GM18519 (cell line): ENCODE measurements at regions not wholly inside any gene's neighbourhood (a gene's known extent, or its start where the extent isn't known, plus 50 kb on each side); places are given as distances from the start of the nearest gene placed in this dataset.
"Not testable (repeated sequence)": the region's sequence is repeated elsewhere in the genome, so short reads cannot be mapped to it uniquely, and the experiment has no call there.

ENCODE experiments used
- ATAC-seq: cut with Tn5 transposase; IDR thresholded peaks from one replicate; pipeline ENCODE4 v1.9.1; 2021; ENCODE audit warnings: mild to moderate bottlenecking, moderate library complexity; ENCODE audit not compliant: unreplicated experiment, low FRiP score

- no peak for ATAC-seq
These were observed 215.7 kb downstream of the BAMBI start for GRCh38 chr10:28892818-28893547.

- no peak for ATAC-seq
These were observed 216.8 kb downstream of the BAMBI start for GRCh38 chr10:28894146-28894545.

- not testable (repeated sequence) for ATAC-seq
These were observed 218.3 kb downstream of the BAMBI start for GRCh38 chr10:28895671-28896070.

- ATAC-seq = not testable (repeated sequence)
These were observed 219.6 kb downstream of the BAMBI start for GRCh38 chr10:28896791-28897409.

GRCh38 chr10:28897617-28898464 lies 220.5 kb downstream of the BAMBI start:
- no peak for ATAC-seq

GRCh38 chr10:28902215-28902614 lies 224.9 kb downstream of the BAMBI start:
- ATAC-seq = no peak

GRCh38 chr10:28903063-28903462 lies 225.7 kb downstream of the BAMBI start:
- ATAC-seq = no peak

- ATAC-seq = no peak
These were observed 226.4 kb downstream of the BAMBI start for GRCh38 chr10:28903736-28904135.

GRCh38 chr10:28905371-28905770 lies 228.1 kb downstream of the BAMBI start:
- no peak for ATAC-seq

GRCh38 chr10:28906011-28906411 lies 228.7 kb downstream of the BAMBI start:
- ATAC-seq = no peak

- ATAC-seq = no peak
These were observed 229.1 kb downstream of the BAMBI start for GRCh38 chr10:28906415-28906814.

GRCh38 chr10:28906934-28907333 lies 229.6 kb downstream of the BAMBI start:
- ATAC-seq = no peak

- no peak for ATAC-seq
These were observed 232.6 kb downstream of the BAMBI start for GRCh38 chr10:28909875-28910274.

- no peak for ATAC-seq
These were observed 233.6 kb downstream of the BAMBI start for GRCh38 chr10:28910956-28911355.

GRCh38 chr10:28911511-28911910 lies 234.2 kb downstream of the BAMBI start:
- not testable (repeated sequence) for ATAC-seq

GRCh38 chr10:28912017-28912783 lies 234.9 kb downstream of the BAMBI start:
- ATAC-seq = no peak

GRCh38 chr10:28913436-28914237 lies 236.3 kb downstream of the BAMBI start:
- ATAC-seq = no peak

GRCh38 chr10:28914701-28915100 lies 237.4 kb downstream of the BAMBI start:
- no peak for ATAC-seq

- ATAC-seq = no peak
These were observed 238.8 kb downstream of the BAMBI start for GRCh38 chr10:28915989-28916588.
